ENCODE measurements at regions not wholly inside any gene's neighbourhood (a gene's known extent, or its start where the extent isn't known, plus 50 kb on each side); places are given as distances from the start of the nearest gene placed in this dataset.

- DNase-seq (ENCODE audit: extremely low spot score, unreplicated experiment), result no peak
- H3K27me3 Mint-ChIP-seq, result no peaks in the 10 kb centered on the region
- no peak overlapping the region for H3K4me3 Mint-ChIP-seq
- no peaks in the 10 kb centered on the region for H3K4me1 Mint-ChIP-seq (ENCODE audit: unreplicated experiment)
- H3K36me3 Mint-ChIP-seq, result no peaks in the 10 kb centered on the region
- no peak overlapping the region for H3K27ac Mint-ChIP-seq
- no peaks in the 10 kb centered on the region for H3K9me3 Mint-ChIP-seq
- TF ChIP-seq CTCF (conservative IDR thresholded peaks at IDR 0.05), result no peak
These were observed 513.7 kb upstream of the EPHA6 start for GRCh38 chr3:96300743-96301142.

GRCh38 chr3:96319166-96319565 lies 495.2 kb upstream of the EPHA6 start:
- Mint-ChIP-seq H3K9me3 (no peaks in the 10 kb centered on the region), H3K36me3 (no peaks in the 10 kb centered on the region), H3K4me3 (no peak overlapping the region), H3K4me1 (ENCODE audit: unreplicated experiment) (no peaks in the 10 kb centered on the region), H3K27me3 (no peaks in the 10 kb centered on the region), H3K27ac (no peak overlapping the region)
- no peak for TF ChIP-seq CTCF (conservative IDR thresholded peaks at IDR 0.05)
- DNase-seq (ENCODE audit: extremely low spot score, unreplicated experiment), result no peak

GRCh38 chr3:96324087-96324486 lies 490.3 kb upstream of the EPHA6 start:
- no peak for TF ChIP-seq CTCF (conservative IDR thresholded peaks at IDR 0.05)
- no peak for DNase-seq (ENCODE audit: extremely low spot score, unreplicated experiment)
- H3K36me3 Mint-ChIP-seq, result no peaks in the 10 kb centered on the region
- H3K4me3 Mint-ChIP-seq, result no peak overlapping the region
- H3K27ac Mint-ChIP-seq, result no peak overlapping the region
- no peaks in the 10 kb centered on the region for H3K27me3 Mint-ChIP-seq
- no peaks in the 10 kb centered on the region for H3K9me3 Mint-ChIP-seq
- no peaks in the 10 kb centered on the region for H3K4me1 Mint-ChIP-seq (ENCODE audit: unreplicated experiment)

- Mint-ChIP-seq H3K36me3 (no peaks in the 10 kb centered on the region), H3K27me3 (no peaks in the 10 kb centered on the region), H3K9me3 (no peaks in the 10 kb centered on the region), H3K4me1 (ENCODE audit: unreplicated experiment) (no peaks in the 10 kb centered on the region), H3K27ac (no peak overlapping the region), H3K4me3 (no peak overlapping the region)
- no peak for TF ChIP-seq CTCF (conservative IDR thresholded peaks at IDR 0.05)
- no peak for DNase-seq (ENCODE audit: extremely low spot score, unreplicated experiment)
These were observed 483.6 kb upstream of the EPHA6 start for GRCh38 chr3:96330795-96331194.

GRCh38 chr3:96331341-96331740 lies 483.1 kb upstream of the EPHA6 start:
- H3K27ac Mint-ChIP-seq, result no peak overlapping the region
- no peaks in the 10 kb centered on the region for H3K36me3 Mint-ChIP-seq
- DNase-seq (ENCODE audit: extremely low spot score, unreplicated experiment), result no peak
- TF ChIP-seq CTCF (conservative IDR thresholded peaks at IDR 0.05), result peak; percentile 34
- H3K4me1 Mint-ChIP-seq (ENCODE audit: unreplicated experiment), result no peaks in the 10 kb centered on the region
- no peak overlapping the region for H3K4me3 Mint-ChIP-seq
- H3K27me3 Mint-ChIP-seq, result no peaks in the 10 kb centered on the region
- H3K9me3 Mint-ChIP-seq, result no peaks in the 10 kb centered on the region

- no peak for TF ChIP-seq CTCF (conservative IDR thresholded peaks at IDR 0.05)
- no peaks in the 10 kb centered on the region for H3K27me3 Mint-ChIP-seq
These were observed 479.6 kb upstream of the EPHA6 start for GRCh38 chr3:96334779-96335178.

More at GRCh38 chr3:96334779-96335178, 479.6 kb upstream of the EPHA6 start:
- Mint-ChIP-seq H3K36me3 (no peaks in the 10 kb centered on the region), H3K9me3 (no peaks in the 10 kb centered on the region), H3K27ac (no peak overlapping the region), H3K4me3 (no peak overlapping the region), H3K4me1 (ENCODE audit: unreplicated experiment) (no peaks in the 10 kb centered on the region)
- no peak for DNase-seq (ENCODE audit: extremely low spot score, unreplicated experiment)

All from type B pancreatic cell (in vitro differentiated cells).